NCI-H146 treated with DMSO at 0.1 percent for 48 hours (cell line): ENCODE measurements at regions not wholly inside any gene's neighbourhood (a gene's known extent, or its start where the extent isn't known, plus 50 kb on each side); places are given as distances from the start of the nearest gene placed in this dataset.

ENCODE experiments used
- DNase-seq: peaks from one replicate; lab custom pipeline; 2025; ENCODE audit not compliant: unreplicated experiment; lab: John Stamatoyannopoulos, UW

DNA sequence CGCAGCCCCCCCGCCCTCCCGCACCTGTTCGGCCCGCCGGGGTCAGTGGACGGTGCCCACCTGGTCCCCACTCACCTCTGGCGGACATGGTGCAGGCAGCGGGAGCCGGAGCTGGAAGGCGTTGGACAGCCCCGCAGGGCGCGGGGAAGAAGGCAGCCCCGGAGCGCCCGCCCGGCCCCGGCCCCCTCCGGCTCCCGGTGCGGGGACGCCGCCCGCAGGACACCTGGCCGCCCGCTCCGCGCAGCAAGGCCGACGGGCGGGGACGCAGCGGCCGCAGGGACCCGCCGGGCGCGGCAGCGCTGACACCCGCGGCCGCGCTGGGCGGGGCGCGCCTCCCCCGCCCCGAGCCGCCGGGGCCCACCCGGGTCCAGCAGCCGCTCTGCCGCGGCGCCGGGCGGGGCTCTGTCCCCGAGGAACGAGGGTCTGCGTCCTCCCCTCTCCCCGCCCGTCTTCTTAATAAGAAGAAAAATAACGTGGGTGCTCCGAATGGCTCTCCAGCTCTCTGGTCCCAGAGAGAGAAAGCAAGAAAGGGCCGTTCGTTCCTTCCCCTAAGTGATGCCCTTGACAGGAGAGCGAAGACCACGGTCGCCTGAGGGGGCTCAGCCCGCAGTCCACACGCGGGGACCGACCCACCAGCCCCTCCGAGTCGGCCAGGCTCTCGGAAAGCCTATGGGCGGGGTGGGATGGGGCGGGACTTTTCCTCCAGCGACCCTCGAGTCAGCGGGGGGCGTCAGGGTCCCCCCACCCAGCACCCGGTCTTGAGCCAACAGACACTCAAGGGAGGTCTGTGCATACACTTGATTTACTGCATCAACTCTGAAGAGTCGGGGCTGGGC is 53.4 kb upstream of the FHIP2A start:
- peak; percentile 18 for DNase-seq

DNA sequence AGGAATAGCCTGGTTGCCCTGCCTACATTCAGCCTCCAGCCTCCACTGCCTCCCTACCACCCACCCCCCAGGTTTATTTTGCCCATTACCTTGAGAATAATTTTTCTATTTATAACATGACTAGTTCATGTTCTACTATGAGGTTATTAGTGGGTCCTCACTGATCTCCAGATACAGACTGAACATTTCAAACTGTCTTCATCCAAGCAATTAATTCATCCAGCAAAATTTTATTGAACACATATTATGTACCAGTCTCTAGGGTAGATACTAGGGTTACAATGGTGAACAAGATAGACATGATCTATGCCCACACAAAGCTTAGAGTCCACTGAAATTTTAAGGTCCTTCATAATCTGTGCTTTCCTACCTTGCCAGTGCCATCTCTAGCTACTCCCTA is 51.6 kb upstream of the FHIP2A start:
- no peak for DNase-seq

DNA sequence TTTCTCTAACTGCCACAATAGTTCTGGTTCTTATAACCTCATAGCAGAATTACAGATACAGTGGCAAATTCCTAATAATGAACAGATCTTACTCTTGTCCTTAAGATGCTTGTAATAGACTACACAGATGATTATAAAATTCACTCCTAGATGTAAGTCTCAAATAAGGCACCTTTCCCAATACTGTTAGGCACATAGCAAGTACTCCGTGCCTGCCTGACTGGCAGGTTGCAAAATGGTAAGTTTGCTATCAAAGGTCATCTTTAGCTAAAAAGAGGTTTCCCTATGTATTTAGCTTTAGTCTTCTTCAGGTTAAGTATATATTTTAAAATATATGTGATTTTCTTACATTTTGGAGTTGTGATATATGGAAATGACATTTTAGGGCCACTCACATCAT is 50.4 kb upstream of the FHIP2A start:
- no peak for DNase-seq

DNA sequence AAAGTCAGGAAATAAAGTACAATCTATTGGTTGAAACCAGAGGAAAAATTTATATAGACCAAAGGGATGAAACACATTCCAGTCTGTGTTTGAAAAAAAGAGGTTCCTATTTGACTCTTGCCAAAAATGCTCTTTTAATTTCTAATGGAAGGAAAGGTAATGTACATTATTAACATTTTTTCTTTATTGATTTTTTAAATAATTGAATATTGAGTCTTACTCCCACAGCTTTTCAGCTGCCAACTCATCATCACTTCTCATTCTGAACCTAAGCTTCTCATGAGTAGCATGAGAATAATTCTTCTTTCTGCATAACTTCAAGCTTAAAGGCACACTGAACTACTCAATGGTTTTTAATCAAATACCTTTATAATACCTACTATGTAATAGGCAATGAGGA is 49.8 kb upstream of the FHIP2A start:
- DNase-seq = no peak
